Keratinocyte (primary cell): ENCODE measurements at regions not wholly inside any gene's neighbourhood (a gene's known extent, or its start where the extent isn't known, plus 50 kb on each side); places are given as distances from the start of the nearest gene placed in this dataset.

ENCODE experiments used
- DNase-seq: peaks from one replicate; pipeline ENCODE4 v3.0.0-alpha.2; 2011; ENCODE audit warnings: low read depth, missing footprints, low spot score
- FAIRE-seq: peaks from 2 replicates; lab custom pipeline; 2011; peaks lifted over from hg19 to GRCh38; lab: Jason Lieb, UNC
- H2AFZ ChIP-seq: 2 replicates; pipeline ENCODE4 v1.6.0; 2012; ENCODE audit warnings: low read length, control low read depth, inconsistent platforms; ENCODE audit not compliant: control insufficient read depth
- H3K27ac ChIP-seq: 2 replicates; pipeline ENCODE4 v1.5.1; 2011; ENCODE audit warnings: low read length; ENCODE audit not compliant: control insufficient read depth, insufficient read depth
- H3K27me3 ChIP-seq: 3 replicates; pipeline ENCODE4 v1.6.0; 2011; ENCODE audit warnings: low read length; ENCODE audit not compliant: control insufficient read depth, insufficient read depth; ENCODE audit errors: extremely low read depth
- H3K36me3 ChIP-seq, 2 experiments: 2 replicates in 1 of 2; 3 replicates in 1 of 2; pipeline ENCODE4 v1.5.1; 2011; ENCODE audit warnings: low read length in 2 of 2, mild to moderate bottlenecking in 1 of 2; ENCODE audit not compliant: control insufficient read depth in 2 of 2, insufficient read depth in 2 of 2; ENCODE audit errors: extremely low read depth in 1 of 2
- H3K4me1 ChIP-seq: 3 replicates; pipeline ENCODE4 v1.5.1; 2011; ENCODE audit warnings: low read length; ENCODE audit not compliant: control insufficient read depth, insufficient read depth; ENCODE audit errors: extremely low read depth
- H3K4me2 ChIP-seq: 3 replicates; pipeline ENCODE4 v1.6.0; 2011; ENCODE audit warnings: low read depth, low read length; ENCODE audit not compliant: control insufficient read depth, insufficient read depth; ENCODE audit errors: extremely low read depth
- H3K4me3 ChIP-seq, 3 experiments: fragments of 200-600 bp in 1 of 3; sonication (generic) in 1 of 3; 2 replicates in 2 of 3; 3 replicates in 1 of 3; pipeline ENCODE4 v1.5.1; 2011 to 2016; ENCODE audit warnings: low read length in 3 of 3, mild to moderate bottlenecking in 3 of 3, control low read depth in 2 of 3, inconsistent platforms in 1 of 3, low read depth in 1 of 3, mixed read lengths in 1 of 3, mixed run types in 1 of 3, moderate library complexity in 1 of 3; ENCODE audit not compliant: control insufficient read depth in 2 of 3, insufficient read depth in 2 of 3; ENCODE audit errors: extremely low read depth in 1 of 3
- H3K79me2 ChIP-seq: 2 replicates; pipeline ENCODE4 v1.6.0; 2012; ENCODE audit warnings: low read length; ENCODE audit not compliant: control insufficient read depth, insufficient read depth
- H3K9ac ChIP-seq: 3 replicates; pipeline ENCODE4 v1.6.0; 2011; ENCODE audit warnings: low read length; ENCODE audit not compliant: control insufficient read depth, insufficient read depth; ENCODE audit errors: extremely low read depth
- H3K9me1 ChIP-seq: 3 replicates; pipeline ENCODE4 v1.6.0; 2011; ENCODE audit warnings: low read length; ENCODE audit not compliant: control insufficient read depth, insufficient read depth; ENCODE audit errors: extremely low read depth
- H3K9me3 ChIP-seq: 2 replicates; pipeline ENCODE4 v1.5.1; 2012; ENCODE audit warnings: low read depth, low read length; ENCODE audit not compliant: control insufficient read depth
- H4K20me1 ChIP-seq: 3 replicates; pipeline ENCODE4 v1.6.0; 2011; ENCODE audit warnings: low read length; ENCODE audit not compliant: control insufficient read depth, insufficient read depth; ENCODE audit errors: extremely low read depth
- CTCF ChIP-seq, 3 experiments: IDR thresholded peaks in 1 of 3; conservative IDR thresholded peaks in 1 of 3; optimal IDR thresholded peaks in 1 of 3; 2 replicates in 2 of 3; 3 replicates in 1 of 3; pipeline versions ENCODE3 to v1.5.1; 2011; ENCODE audit warnings: low read length in 3 of 3, mild to moderate bottlenecking in 3 of 3, moderate library complexity in 2 of 3, control low read depth in 1 of 3, inconsistent platforms in 1 of 3; ENCODE audit not compliant: insufficient read depth in 2 of 3; ENCODE audit errors: extremely low read depth in 1 of 3
- EZH2 ChIP-seq: IDR thresholded peaks from one replicate; pipeline ENCODE4 v1.6.1; 2012; ENCODE audit warnings: inconsistent platforms, mild to moderate bottlenecking, low read length, moderate library complexity
- dilution Hi-C: fragments of 300-500 bp; cut with MboI; formaldehyde crosslinking; loops from one replicate; pipeline ENCODE4 v1.7.0; 2020; ENCODE audit warnings: low sequenced_read_pairs; ENCODE audit not compliant: extremely low pct_ligation_motif_present

- Histone ChIP-seq H3K9ac (no peak overlapping the region), H3K9me3 (peaks cover 2% of the 10 kb centered on the region), H3K4me1 (peaks cover 9% of the 10 kb centered on the region), H3K27me3 (no peaks in the 10 kb centered on the region), H4K20me1 (no peaks in the 10 kb centered on the region), H3K9me1 (no peaks in the 10 kb centered on the region), H3K4me2 (no peak overlapping the region), H3K4me3 (no peak overlapping the region), H3K27ac (no peak overlapping the region), H2AFZ (no peak overlapping the region), H3K79me2 (no peaks in the 10 kb centered on the region), H3K36me3 (no peaks in the 10 kb centered on the region)
- FAIRE-seq (no peak), DNase-seq (no peak)
- dilution Hi-C loops = no loop called here
- no peak for TF ChIP-seq CTCF (optimal IDR thresholded peaks at IDR 0.05 in 1 of 3, IDR thresholded peaks at IDR 0.05 in 1 of 3, conservative IDR thresholded peaks at IDR 0.05 in 1 of 3; ENCODE audit: extremely low read depth in 1 of 3, insufficient read depth in 2 of 3, low read length in 3 of 3)
- no peak for TF ChIP-seq EZH2
Observed at GRCh38 chr1:8176279-8176678, 141.6 kb upstream of the SLC45A1 start.

- no peaks in the 10 kb centered on the region for H3K9me1 ChIP-seq
- H3K36me3 ChIP-seq = no peaks in the 10 kb centered on the region
- no peak overlapping the region for H3K4me2 ChIP-seq
- H4K20me1 ChIP-seq = no peaks in the 10 kb centered on the region
- DNase-seq = no peak
- peaks cover 2% of the 10 kb centered on the region for H3K9me3 ChIP-seq
- H3K27me3 ChIP-seq = no peaks in the 10 kb centered on the region
- no peak overlapping the region for H3K27ac ChIP-seq
- no peaks in the 10 kb centered on the region for H3K79me2 ChIP-seq
- no peak for TF ChIP-seq CTCF (optimal IDR thresholded peaks at IDR 0.05 in 1 of 3, IDR thresholded peaks at IDR 0.05 in 1 of 3, conservative IDR thresholded peaks at IDR 0.05 in 1 of 3; ENCODE audit: extremely low read depth in 1 of 3, insufficient read depth in 2 of 3, low read length in 3 of 3)
- no peak for TF ChIP-seq EZH2
- FAIRE-seq = no peak
- H3K9ac ChIP-seq = no peak overlapping the region
- H3K4me1 ChIP-seq = peaks cover 12% of the 10 kb centered on the region
- H2AFZ ChIP-seq = no peak overlapping the region
- H3K4me3 ChIP-seq = no peak overlapping the region
- dilution Hi-C loops = no loop called here
Observed at GRCh38 chr1:8174807-8175206, 143.1 kb upstream of the SLC45A1 start.
